HG03025 (cell line): ENCODE measurements at regions not wholly inside any gene's neighbourhood (a gene's known extent, or its start where the extent isn't known, plus 50 kb on each side); places are given as distances from the start of the nearest gene placed in this dataset.

Experiments used
- ATAC-seq: cut with Tn5 transposase; IDR thresholded peaks from one replicate; pipeline ENCODE4 v1.9.1; 2021; ENCODE audit warnings: mild to moderate bottlenecking, moderate library complexity; ENCODE audit not compliant: unreplicated experiment, low FRiP score

GRCh38 chr2:6052649-6053048 lies 360.5 kb downstream of the SOX11 start:
- no peak for ATAC-seq

DNA sequence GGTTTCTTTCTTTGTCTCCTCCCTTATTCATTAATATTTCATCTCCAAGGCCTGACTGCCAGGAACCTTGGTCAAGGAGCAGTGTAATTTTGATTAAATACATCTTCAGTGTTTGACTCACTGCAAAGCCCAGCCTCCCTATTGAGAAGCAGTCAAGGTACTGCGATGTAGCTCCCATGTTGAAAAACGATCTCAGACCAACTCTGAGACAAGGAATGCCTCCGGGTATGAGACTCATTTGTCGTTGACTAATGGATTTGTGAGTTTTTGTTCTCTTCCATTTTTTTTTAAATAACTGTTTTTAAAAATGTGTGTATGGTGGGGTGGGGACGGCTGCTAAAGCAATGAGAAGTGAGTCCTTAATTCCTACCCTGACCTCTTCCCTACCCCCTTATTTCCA lies 361.6 kb downstream of the SOX11 start:
- no peak for ATAC-seq

GRCh38 chr2:6054161-6054671 lies 362.0 kb downstream of the SOX11 start:
- ATAC-seq: no peak

GRCh38 chr2:6060992-6061663 lies 368.9 kb downstream of the SOX11 start:
- no peak for ATAC-seq

DNA sequence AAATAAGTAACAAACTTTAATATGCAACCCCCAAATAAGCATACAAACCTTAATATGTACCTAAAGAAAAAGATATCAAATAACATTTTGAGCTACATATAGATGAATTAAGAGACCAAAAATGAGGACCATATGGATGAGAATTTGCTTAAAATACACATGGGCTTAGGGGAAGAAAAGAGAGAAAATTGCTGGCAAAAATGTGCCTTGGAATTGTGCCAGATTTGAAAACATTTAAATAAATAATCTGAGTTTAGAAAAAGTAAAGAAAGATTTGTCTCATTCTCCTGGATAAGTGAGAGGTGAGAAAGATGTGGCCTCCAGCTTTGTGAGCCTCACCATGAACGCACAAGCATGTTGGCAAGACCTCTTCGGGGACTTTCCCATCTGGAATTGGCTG lies 372.6 kb downstream of the SOX11 start:
- ATAC-seq: no peak

GRCh38 chr2:6065703-6066102 lies 373.5 kb downstream of the SOX11 start:
- ATAC-seq: no peak

DNA sequence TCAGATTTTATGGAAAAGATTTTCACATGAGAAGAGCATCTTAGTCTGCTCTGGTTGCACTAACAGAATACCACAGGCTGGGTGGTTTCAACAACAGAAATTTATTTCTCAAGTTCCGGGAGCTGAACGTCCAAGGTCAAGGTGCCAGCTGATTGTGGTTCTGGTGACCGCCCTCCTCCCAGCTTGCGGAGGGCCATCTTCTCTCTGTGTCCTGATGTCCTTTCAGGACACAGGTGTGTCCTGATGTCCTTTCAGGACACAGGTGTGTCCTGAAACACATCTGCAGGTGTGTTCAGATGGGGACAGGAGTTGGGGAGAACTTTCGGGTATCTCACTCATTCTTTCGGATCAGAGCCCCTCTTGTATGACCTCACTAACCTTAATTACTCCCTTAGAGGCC lies 374.9 kb downstream of the SOX11 start:
- no peak for ATAC-seq

GRCh38 chr2:6067806-6068205 lies 375.6 kb downstream of the SOX11 start:
- no peak for ATAC-seq

DNA sequence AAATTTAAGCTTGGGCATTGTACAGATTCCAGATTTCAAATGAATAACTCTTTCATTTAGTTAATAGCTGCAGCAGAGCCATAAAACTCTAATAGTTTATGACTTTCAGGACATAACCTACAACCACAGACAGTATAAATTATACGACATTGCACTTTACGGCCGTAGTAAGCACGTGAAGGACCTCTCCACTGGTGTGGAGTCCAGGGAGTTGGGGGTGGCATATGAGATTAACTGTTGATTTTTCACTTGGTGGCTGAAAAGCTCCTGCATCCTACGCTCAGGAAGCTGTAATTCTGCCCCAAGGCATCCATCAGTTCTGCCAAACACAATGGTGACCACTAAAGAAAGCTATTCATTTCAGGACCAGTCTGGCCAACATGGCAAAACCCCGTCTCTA lies 376.2 kb downstream of the SOX11 start:
- no peak for ATAC-seq

DNA sequence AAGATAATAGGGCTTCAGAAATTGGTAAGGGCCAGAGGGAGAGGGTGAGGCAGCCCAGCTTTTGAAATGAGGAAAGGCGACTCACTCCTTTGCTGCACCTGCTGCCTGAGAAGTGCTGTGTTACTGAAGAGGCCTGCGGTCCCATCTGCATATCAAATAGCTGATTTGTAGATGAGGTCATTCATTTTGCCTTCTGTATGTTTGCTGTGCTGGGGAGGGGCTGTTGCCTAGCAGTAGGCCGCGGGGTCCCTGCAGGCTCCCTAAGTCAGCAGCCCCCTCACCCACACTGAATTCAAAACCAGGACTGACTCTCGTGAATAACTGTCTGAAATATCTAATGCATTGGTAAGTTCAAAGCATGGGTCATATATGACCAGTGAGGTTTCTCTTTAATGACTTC lies 377.2 kb downstream of the SOX11 start:
- no peak for ATAC-seq

- ATAC-seq: no peak
Measured at GRCh38 chr2:6071519-6071918, 379.3 kb downstream of the SOX11 start.

- ATAC-seq: no peak
Measured at GRCh38 chr2:6072276-6072675, 380.1 kb downstream of the SOX11 start.

DNA sequence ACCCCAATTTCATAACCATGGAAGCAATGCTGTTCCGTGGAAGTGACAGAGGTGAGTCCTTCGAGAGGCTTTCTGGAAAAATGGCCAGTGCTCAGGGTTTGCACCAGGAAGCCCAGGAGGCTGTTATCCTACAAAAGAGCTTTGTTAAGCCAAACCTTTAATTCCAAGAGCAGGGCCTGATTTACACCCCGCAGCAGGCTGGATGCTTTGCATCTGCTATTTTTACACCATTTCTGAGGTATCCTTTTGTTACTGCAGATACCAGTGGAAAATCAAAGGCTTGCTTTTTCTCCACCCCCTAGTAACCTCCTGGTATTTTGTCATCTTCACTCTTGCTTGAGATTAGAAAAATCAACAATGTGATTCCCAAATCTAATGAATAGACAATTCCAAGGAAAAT lies 380.6 kb downstream of the SOX11 start:
- ATAC-seq: no peak

DNA sequence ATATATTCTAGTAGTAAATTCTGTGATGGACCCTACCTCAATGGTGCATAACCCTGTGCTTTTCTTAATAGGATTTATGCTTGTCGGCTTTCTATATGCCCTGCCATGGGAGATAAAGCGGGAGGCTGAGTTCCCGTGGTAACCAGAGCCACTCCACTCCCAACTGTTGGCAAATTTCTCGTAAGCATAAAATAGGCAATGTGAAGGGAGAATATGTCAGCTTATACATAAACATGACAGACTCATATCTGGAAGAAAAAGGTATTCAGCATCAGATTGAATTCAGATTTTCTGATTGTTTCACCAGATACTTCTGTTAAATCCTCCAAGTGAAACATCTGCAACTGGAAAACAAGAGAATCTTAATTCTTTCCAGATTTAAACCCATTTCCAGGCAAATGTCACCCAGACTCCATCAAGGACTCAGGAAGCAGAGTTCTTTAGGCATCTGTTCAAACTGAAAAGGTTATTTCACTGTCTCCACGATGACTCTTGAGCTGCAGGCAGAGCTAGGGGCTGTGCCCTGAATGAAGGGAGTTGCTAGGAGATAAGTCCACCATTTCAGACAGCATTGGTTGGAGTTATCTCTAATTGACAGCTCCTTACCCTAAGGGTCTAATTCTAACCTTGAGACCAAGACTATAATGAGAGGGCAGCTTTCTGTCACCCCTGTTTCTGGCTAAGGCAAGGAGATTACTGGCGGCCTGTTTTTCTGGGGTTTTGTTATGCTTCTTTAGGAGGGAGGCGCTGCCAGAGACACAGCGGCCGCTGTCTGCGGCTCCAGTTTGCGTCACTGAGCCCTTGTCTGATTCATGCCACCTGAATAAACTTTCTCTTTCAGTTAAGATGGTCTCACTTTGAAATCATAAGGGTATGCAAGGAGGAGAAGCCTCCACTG lies 381.3 kb downstream of the SOX11 start:
- ATAC-seq: no peak

GRCh38 chr2:6074089-6074643 lies 382.0 kb downstream of the SOX11 start:
- ATAC-seq: no peak

- no peak for ATAC-seq
Measured at GRCh38 chr2:6077585-6077984, 385.4 kb downstream of the SOX11 start.

GRCh38 chr2:6078414-6078813 lies 386.2 kb downstream of the SOX11 start:
- ATAC-seq: no peak

- no peak for ATAC-seq
Measured at GRCh38 chr2:6079405-6079804, 387.2 kb downstream of the SOX11 start.

- no peak for ATAC-seq
Measured at GRCh38 chr2:6080932-6081753, 389.0 kb downstream of the SOX11 start.

DNA sequence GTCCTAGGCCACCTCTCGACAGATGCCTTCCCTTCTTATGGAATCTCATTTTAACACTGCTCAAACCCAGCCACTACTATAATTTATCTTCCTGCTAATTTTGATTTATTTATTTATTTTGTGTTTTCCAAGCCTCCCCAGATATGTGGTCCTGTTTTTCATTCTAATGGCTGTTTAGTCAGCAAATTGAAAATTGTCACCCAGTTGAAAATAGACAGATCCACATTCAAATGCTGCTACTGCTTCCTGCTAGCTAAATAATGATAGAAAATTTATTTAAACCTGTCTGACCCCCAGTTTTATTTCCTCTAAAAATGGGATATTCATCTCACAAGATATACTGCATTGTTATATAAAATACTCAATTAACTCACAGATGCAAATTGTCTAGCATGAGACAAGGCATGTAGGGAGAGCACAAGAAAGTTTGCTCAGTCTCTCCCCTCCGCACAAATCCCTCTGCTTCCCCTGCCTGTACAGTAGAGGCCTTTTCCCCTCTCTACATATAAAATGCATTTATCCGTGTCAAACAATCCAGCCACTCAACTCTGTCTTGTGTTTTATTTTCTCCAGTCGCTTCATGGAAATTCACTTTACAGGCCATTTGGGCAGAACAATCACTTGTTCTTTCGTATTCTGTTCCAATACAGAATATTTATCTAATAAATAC lies 389.9 kb downstream of the SOX11 start:
- no peak for ATAC-seq
